GM12878 (cell line): ENCODE measurements at regions not wholly inside any gene's neighbourhood (a gene's known extent, or its start where the extent isn't known, plus 50 kb on each side); places are given as distances from the start of the nearest gene placed in this dataset.

ENCODE experiments used
- ATAC-seq: fragments of 200-7000 bp; cut with Tn5 transposase; 3 replicates; pipeline ENCODE4 v1.9.1; 2020; ENCODE audit warnings: mild to moderate bottlenecking, moderate library complexity
- BruUV-seq: library from RNA; stranded (reverse); fragments of 400-500 nt; replicated peaks from 2 replicates; lab custom pipeline; 2021; lab: Mats Ljungman, UMichigan
- CTCF ChIA-PET: fragments of 300-600 bp; sonication (Branson Sonifier 250); formaldehyde crosslinking; extraction: SDS; loops from one replicate; lab custom pipeline; 2021; ENCODE audit warnings: inconsistent platforms; lab: Yijun Ruan, JAX
- POLR2A ChIA-PET: fragments of 350-600 bp; formaldehyde crosslinking; extraction: SDS; loops from one replicate; lab custom pipeline; 2021; ENCODE audit warnings: inconsistent platforms; lab: Charles Lee
- RAD21 ChIA-PET: fragments of 300-600 bp; sonication (Branson Sonifier 250); formaldehyde crosslinking; loops from one replicate; lab custom pipeline; 2023; ENCODE audit warnings: antibody characterized with exemption; ENCODE audit not compliant: unreplicated experiment; lab: Charles Lee
- SMC1A ChIA-PET: fragments of 300-600 bp; sonication (Branson Sonifier 250); formaldehyde crosslinking; loops from one replicate; lab custom pipeline; 2023; ENCODE audit not compliant: unreplicated experiment, uncharacterized antibody; lab: Charles Lee
- DNase-seq: peaks from one replicate; pipeline ENCODE4 v3.0.0-alpha.2; 2011; ENCODE audit warnings: low read depth, low spot score
- FAIRE-seq: peaks from 3 replicates; lab custom pipeline; 2011; peaks lifted over from hg19 to GRCh38; lab: Jason Lieb, UNC
- H2AFZ ChIP-seq: 2 replicates; pipeline ENCODE4 v1.6.0; 2011; ENCODE audit warnings: low read depth, low read length, control low read depth; ENCODE audit not compliant: control insufficient read depth
- H3K27ac ChIP-seq: 2 replicates; pipeline ENCODE4 v1.5.1; 2011; ENCODE audit warnings: control low read depth; ENCODE audit not compliant: control insufficient read depth, insufficient read depth
- H3K27me3 ChIP-seq, 2 experiments: replicated peaks in 1 of 2; 2 replicates each; pipeline versions ENCODE4 v1.6.0 to v1.6.1; 2011; ENCODE audit warnings: low read length in 1 of 2; ENCODE audit not compliant: control insufficient read depth in 2 of 2, insufficient read depth in 2 of 2
- H3K36me3 ChIP-seq, 2 experiments: 2 replicates each; pipeline ENCODE4 v1.5.1; 2011; ENCODE audit warnings: low read length in 1 of 2; ENCODE audit not compliant: control insufficient read depth in 2 of 2, insufficient read depth in 2 of 2
- H3K4me1 ChIP-seq: 2 replicates; pipeline ENCODE4 v1.6.1; 2011; ENCODE audit warnings: mild to moderate bottlenecking, low read length, moderate library complexity, mixed read lengths; ENCODE audit not compliant: control insufficient read depth, insufficient read depth
- H3K4me2 ChIP-seq: 2 replicates; pipeline ENCODE4 v1.6.0; 2011; ENCODE audit warnings: control low read depth; ENCODE audit not compliant: control insufficient read depth, insufficient read depth
- H3K4me3 ChIP-seq: fragments of 200-600 bp; sonication (generic); 2 replicates; pipeline ENCODE4 v1.5.1; 2016
- H3K79me2 ChIP-seq: 2 replicates; pipeline ENCODE4 v1.6.0; 2011; ENCODE audit warnings: low read length; ENCODE audit not compliant: control insufficient read depth, insufficient read depth
- H3K9ac ChIP-seq: 2 replicates; pipeline ENCODE4 v1.8.0; 2011; ENCODE audit warnings: low read length, control low read depth, mixed read lengths; ENCODE audit not compliant: control insufficient read depth, insufficient read depth
- H3K9me3 ChIP-seq: replicated peaks from 3 replicates; pipeline ENCODE4 v1.5.1; 2011; ENCODE audit warnings: mild to moderate bottlenecking, low read length; ENCODE audit not compliant: control insufficient read depth, insufficient read depth
- H4K20me1 ChIP-seq: 2 replicates; pipeline ENCODE4 v1.6.0; 2011; ENCODE audit not compliant: control insufficient read depth, insufficient read depth
- ASH2L ChIP-seq: fragments of 300-600, 200-600 bp; sonication (generic); IDR thresholded peaks from 2 replicates; pipeline ENCODE4 v1.6.1; 2017; ENCODE audit warnings: low read depth, mild to moderate bottlenecking, borderline replicate concordance
- CREB1 ChIP-seq: IDR thresholded peaks from 2 replicates; pipeline ENCODE4 v1.6.1; 2012; ENCODE audit warnings: low read depth, mild to moderate bottlenecking, inconsistent platforms
- E4F1 ChIP-seq: fragments of 450-650 bp; IDR thresholded peaks from 2 replicates; pipeline ENCODE4 v1.6.1; 2018; ENCODE audit warnings: borderline replicate concordance, mild to moderate bottlenecking; ENCODE audit not compliant: partially characterized antibody
- GABPA ChIP-seq: IDR thresholded peaks from 2 replicates; pipeline ENCODE4 v1.6.1; 2014; ENCODE audit warnings: antibody characterized with exemption, low read depth, mild to moderate bottlenecking, inconsistent platforms
- HDAC6 ChIP-seq: fragments of 200-600 bp; sonication (generic); IDR thresholded peaks from one replicate; pipeline ENCODE4 v1.8.0; 2017; ENCODE audit warnings: antibody characterized with exemption; ENCODE audit not compliant: unreplicated experiment
- HDGF ChIP-seq: fragments of 450-650 bp; IDR thresholded peaks from 2 replicates; pipeline ENCODE4 v1.6.1; 2016; ENCODE audit warnings: antibody characterized with exemption
- NFYB ChIP-seq: IDR thresholded peaks from 2 replicates; pipeline ENCODE4 v1.6.1; 2011; ENCODE audit warnings: low read depth, mild to moderate bottlenecking, low read length, improper control_type of control experiment, moderate library complexity; ENCODE audit not compliant: insufficient read depth
- NRF1 ChIP-seq: conservative IDR thresholded peaks from 2 replicates; pipeline ENCODE4 v1.6.1; 2011; ENCODE audit warnings: mild to moderate bottlenecking, low read depth, low read length, improper control_type of control experiment
- POLR2AphosphoS5 ChIP-seq: IDR thresholded peaks from 2 replicates; pipeline ENCODE4 v1.6.1; 2011; ENCODE audit warnings: mild to moderate bottlenecking, low read length, inconsistent platforms
- RB1 ChIP-seq: fragments of 450-650 bp; formaldehyde crosslinking; IDR thresholded peaks from 2 replicates; pipeline ENCODE4 v1.6.1; 2017; ENCODE audit warnings: mild to moderate bottlenecking, borderline replicate concordance
- RELA ChIP-seq: fragments of 450-650 bp; IDR thresholded peaks from 2 replicates; pipeline ENCODE4 v1.8.0; 2014; ENCODE audit warnings: borderline replicate concordance; ENCODE audit not compliant: partially characterized antibody
- ZBED1 ChIP-seq: IDR thresholded peaks from 2 replicates; pipeline ENCODE4 v1.6.1; 2016; ENCODE audit warnings: borderline replicate concordance
- ZNF207 ChIP-seq: fragments of 450-650 bp; IDR thresholded peaks from 2 replicates; pipeline ENCODE4 v1.6.1; 2014; ENCODE audit warnings: antibody characterized with exemption, mild to moderate bottlenecking, borderline replicate concordance
- ZNF384 ChIP-seq: IDR thresholded peaks from 2 replicates; pipeline ENCODE4 v1.6.1; 2012; ENCODE audit warnings: low read depth, mild to moderate bottlenecking, low read length, improper control_type of control experiment, borderline replicate concordance
- WGBS: methylation state at CpG from one replicate; pipeline ENCODE4 v1.1.6; 2016; ENCODE audit warnings: low lambda C conversion rate; ENCODE audit not compliant: insufficient replicate concordance, insufficient coverage; ENCODE audit errors: missing lambda C conversion rate; 5-methylcytosine and 5-hydroxymethylcytosine counted together
- in situ Hi-C: fragments of 300-500 bp; cut with MboI; formaldehyde crosslinking; loops from 9 replicates; pipeline ENCODE4 v1.14.3; 2018; ENCODE audit warnings: mixed read lengths
- intact Hi-C: fragments of 100-400 bp; cut with micrococcal nuclease; formaldehyde crosslinking; loops from one replicate; pipeline ENCODE4 v1.14.2; 2022; ENCODE audit not compliant: unreplicated experiment
- TF ChIP-seq, protein P1 (sequence below): fragments of 150-350 bp; IDR thresholded peaks from 2 replicates; pipeline ENCODE4 v1.6.1; 2016; ENCODE audit warnings: low read depth, low read length
- TF ChIP-seq, protein P2 (sequence below), 3 experiments: IDR thresholded peaks in 2 of 3; conservative IDR thresholded peaks in 1 of 3; 2 replicates each; pipeline ENCODE4 v1.5.1; 2011; ENCODE audit warnings: low read depth in 3 of 3, low read length in 3 of 3, mild to moderate bottlenecking in 3 of 3, control low read depth in 2 of 3, moderate library complexity in 2 of 3, inconsistent platforms in 1 of 3, mixed read lengths in 1 of 3; ENCODE audit not compliant: control insufficient read depth in 2 of 3, insufficient read depth in 1 of 3; ENCODE audit errors: extremely low read depth in 1 of 3
- TF ChIP-seq, protein P3 (sequence below): fragments of 450-650 bp; IDR thresholded peaks from 2 replicates; pipeline ENCODE4 v1.6.1; 2016; ENCODE audit warnings: mild to moderate bottlenecking

- in situ Hi-C loops = no loop called here
- Histone ChIP-seq H3K9me3 (no peaks in the 10 kb centered on the region), H3K9ac (no peak overlapping the region), H3K4me2 (no peak overlapping the region), H4K20me1 (no peaks in the 10 kb centered on the region), H3K79me2 (no peaks in the 10 kb centered on the region), H3K27ac (no peak overlapping the region), H3K36me3 (no peaks in the 10 kb centered on the region), H2AFZ (no peak overlapping the region), H3K4me1 (no peaks in the 10 kb centered on the region), H3K27me3 (no peaks in the 10 kb centered on the region; a peak in 3 of 4 replicates), H3K4me3 (no peak overlapping the region)
- CTCF ChIA-PET = no interaction called here
- intact Hi-C loops = no loop called here
- no peak for DNase-seq
- no TSS peak for BruUV-seq
- RAD21 ChIA-PET = no interaction called here
- SMC1A ChIA-PET = no interaction called here
- ATAC-seq = no peak
- POLR2A ChIA-PET = no interaction called here
- WGBS = 43% methylated on average over 1 of the region's 1 CpG
- FAIRE-seq = no peak
- TF ChIP-seq RELA (no peak), ZNF384 (no peak), ZBED1 (no peak), CREB1 (no peak), ASH2L (no peak), HDGF (no peak), HDAC6 (no peak), ZNF207 (no peak), E4F1 (no peak), NRF1 (no peak), POLR2AphosphoS5 (no peak), RB1 (no peak), NFYB (no peak), GABPA (no peak)
- TF ChIP-seq, protein P1, sequence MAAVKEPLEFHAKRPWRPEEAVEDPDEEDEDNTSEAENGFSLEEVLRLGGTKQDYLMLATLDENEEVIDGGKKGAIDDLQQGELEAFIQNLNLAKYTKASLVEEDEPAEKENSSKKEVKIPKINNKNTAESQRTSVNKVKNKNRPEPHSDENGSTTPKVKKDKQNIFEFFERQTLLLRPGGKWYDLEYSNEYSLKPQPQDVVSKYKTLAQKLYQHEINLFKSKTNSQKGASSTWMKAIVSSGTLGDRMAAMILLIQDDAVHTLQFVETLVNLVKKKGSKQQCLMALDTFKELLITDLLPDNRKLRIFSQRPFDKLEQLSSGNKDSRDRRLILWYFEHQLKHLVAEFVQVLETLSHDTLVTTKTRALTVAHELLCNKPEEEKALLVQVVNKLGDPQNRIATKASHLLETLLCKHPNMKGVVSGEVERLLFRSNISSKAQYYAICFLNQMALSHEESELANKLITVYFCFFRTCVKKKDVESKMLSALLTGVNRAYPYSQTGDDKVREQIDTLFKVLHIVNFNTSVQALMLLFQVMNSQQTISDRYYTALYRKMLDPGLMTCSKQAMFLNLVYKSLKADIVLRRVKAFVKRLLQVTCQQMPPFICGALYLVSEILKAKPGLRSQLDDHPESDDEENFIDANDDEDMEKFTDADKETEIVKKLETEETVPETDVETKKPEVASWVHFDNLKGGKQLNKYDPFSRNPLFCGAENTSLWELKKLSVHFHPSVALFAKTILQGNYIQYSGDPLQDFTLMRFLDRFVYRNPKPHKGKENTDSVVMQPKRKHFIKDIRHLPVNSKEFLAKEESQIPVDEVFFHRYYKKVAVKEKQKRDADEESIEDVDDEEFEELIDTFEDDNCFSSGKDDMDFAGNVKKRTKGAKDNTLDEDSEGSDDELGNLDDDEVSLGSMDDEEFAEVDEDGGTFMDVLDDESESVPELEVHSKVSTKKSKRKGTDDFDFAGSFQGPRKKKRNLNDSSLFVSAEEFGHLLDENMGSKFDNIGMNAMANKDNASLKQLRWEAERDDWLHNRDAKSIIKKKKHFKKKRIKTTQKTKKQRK = no peak
- TF ChIP-seq, protein P2, sequence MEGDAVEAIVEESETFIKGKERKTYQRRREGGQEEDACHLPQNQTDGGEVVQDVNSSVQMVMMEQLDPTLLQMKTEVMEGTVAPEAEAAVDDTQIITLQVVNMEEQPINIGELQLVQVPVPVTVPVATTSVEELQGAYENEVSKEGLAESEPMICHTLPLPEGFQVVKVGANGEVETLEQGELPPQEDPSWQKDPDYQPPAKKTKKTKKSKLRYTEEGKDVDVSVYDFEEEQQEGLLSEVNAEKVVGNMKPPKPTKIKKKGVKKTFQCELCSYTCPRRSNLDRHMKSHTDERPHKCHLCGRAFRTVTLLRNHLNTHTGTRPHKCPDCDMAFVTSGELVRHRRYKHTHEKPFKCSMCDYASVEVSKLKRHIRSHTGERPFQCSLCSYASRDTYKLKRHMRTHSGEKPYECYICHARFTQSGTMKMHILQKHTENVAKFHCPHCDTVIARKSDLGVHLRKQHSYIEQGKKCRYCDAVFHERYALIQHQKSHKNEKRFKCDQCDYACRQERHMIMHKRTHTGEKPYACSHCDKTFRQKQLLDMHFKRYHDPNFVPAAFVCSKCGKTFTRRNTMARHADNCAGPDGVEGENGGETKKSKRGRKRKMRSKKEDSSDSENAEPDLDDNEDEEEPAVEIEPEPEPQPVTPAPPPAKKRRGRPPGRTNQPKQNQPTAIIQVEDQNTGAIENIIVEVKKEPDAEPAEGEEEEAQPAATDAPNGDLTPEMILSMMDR (IDR thresholded peaks at IDR 0.05 in 2 of 3, conservative IDR thresholded peaks at IDR 0.05 in 1 of 3; ENCODE audit: control insufficient read depth in 2 of 3, extremely low read depth in 1 of 3, insufficient read depth in 1 of 3, low read depth in 3 of 3, low read length in 3 of 3) = no peak
- TF ChIP-seq, protein P3, sequence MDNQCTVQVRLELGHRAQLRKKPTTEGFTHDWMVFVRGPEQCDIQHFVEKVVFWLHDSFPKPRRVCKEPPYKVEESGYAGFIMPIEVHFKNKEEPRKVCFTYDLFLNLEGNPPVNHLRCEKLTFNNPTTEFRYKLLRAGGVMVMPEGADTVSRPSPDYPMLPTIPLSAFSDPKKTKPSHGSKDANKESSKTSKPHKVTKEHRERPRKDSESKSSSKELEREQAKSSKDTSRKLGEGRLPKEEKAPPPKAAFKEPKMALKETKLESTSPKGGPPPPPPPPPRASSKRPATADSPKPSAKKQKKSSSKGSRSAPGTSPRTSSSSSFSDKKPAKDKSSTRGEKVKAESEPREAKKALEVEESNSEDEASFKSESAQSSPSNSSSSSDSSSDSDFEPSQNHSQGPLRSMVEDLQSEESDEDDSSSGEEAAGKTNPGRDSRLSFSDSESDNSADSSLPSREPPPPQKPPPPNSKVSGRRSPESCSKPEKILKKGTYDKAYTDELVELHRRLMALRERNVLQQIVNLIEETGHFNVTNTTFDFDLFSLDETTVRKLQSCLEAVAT = no peak
These were observed 56.9 kb upstream of the TNKS2 start for GRCh38 chr10:91741356-91741755.
